ENCODE measurements at regions not wholly inside any gene's neighbourhood (a gene's known extent, or its start where the extent isn't known, plus 50 kb on each side); places are given as distances from the start of the nearest gene placed in this dataset.

GRCh38 chr21:35457097-35457804 lies 408.1 kb upstream of the RUNX1 start:
- no peak for TF ChIP-seq CTCF (IDR thresholded peaks at IDR 0.05)
- Histone ChIP-seq H3K4me3 (no peak overlapping the region), H3K27ac (no peak overlapping the region)
- DNase-seq (ENCODE audit: low spot score), result no peak

GRCh38 chr21:35451276-35451675 lies 402.2 kb upstream of the RUNX1 start:
- Histone ChIP-seq H3K4me3 (no peak overlapping the region), H3K27ac (no peak overlapping the region)
- DNase-seq (ENCODE audit: low spot score), result no peak
- no peak for TF ChIP-seq CTCF (IDR thresholded peaks at IDR 0.05)

GRCh38 chr21:35450830-35451229 lies 401.7 kb upstream of the RUNX1 start:
- H3K4me3 ChIP-seq, result no peak overlapping the region
- H3K27ac ChIP-seq, result no peak overlapping the region
- DNase-seq (ENCODE audit: low spot score), result no peak
- TF ChIP-seq CTCF (IDR thresholded peaks at IDR 0.05), result no peak

GRCh38 chr21:35449846-35450245 lies 400.7 kb upstream of the RUNX1 start:
- TF ChIP-seq CTCF (IDR thresholded peaks at IDR 0.05), result no peak
- no peak overlapping the region for H3K4me3 ChIP-seq
- no peak for DNase-seq (ENCODE audit: low spot score)
- no peak overlapping the region for H3K27ac ChIP-seq

GRCh38 chr21:35448876-35449599 lies 399.9 kb upstream of the RUNX1 start:
- Histone ChIP-seq H3K27ac (no peak overlapping the region), H3K4me3 (no peak overlapping the region)
- no peak for TF ChIP-seq CTCF (IDR thresholded peaks at IDR 0.05)
- DNase-seq (ENCODE audit: low spot score), result no peak

GRCh38 chr21:35444391-35444790 lies 395.3 kb upstream of the RUNX1 start:
- Histone ChIP-seq H3K4me3 (no peak overlapping the region), H3K27ac (no peak overlapping the region)
- no peak for TF ChIP-seq CTCF (IDR thresholded peaks at IDR 0.05)
- no peak for DNase-seq (ENCODE audit: low spot score)
